ENCODE measurements at regions not wholly inside any gene's neighbourhood (a gene's known extent, or its start where the extent isn't known, plus 50 kb on each side); places are given as distances from the start of the nearest gene placed in this dataset.

DNA sequence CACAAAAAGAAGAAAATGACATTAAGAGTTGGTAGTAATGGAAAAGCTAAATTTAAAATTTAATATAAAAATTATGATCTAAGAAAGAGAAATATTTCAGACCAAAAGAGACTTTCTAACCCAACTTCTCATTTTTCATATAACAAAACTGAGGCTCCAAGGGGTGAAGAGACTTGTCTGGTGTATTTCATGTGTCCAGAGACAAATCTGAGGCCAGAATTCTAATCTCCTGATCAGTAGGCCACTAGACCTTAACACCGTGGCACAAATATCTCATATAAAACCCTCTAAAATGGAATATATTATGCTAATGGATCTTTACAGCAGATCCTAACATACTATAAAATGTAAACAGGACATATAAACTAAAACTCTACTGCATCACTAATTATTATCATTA lies 275.7 kb upstream of the SLC16A7 start:
- TF ChIP-seq CTCF (IDR thresholded peaks at IDR 0.05) (no peak), POLR2A (IDR thresholded peaks at IDR 0.05) (no peak)

All from ovary (tissue), 3 donors.